GM19238 (cell line): ENCODE measurements at regions not wholly inside any gene's neighbourhood (a gene's known extent, or its start where the extent isn't known, plus 50 kb on each side); places are given as distances from the start of the nearest gene placed in this dataset.
"Not testable (repeated sequence)": the region's sequence is repeated elsewhere in the genome, so short reads cannot be mapped to it uniquely, and the experiment has no call there.

Experiments used
- DNase-seq: peaks from one replicate; pipeline ENCODE4 v3.0.0; 2011; ENCODE audit warnings: low spot score; ENCODE audit not compliant: insufficient read length

DNA sequence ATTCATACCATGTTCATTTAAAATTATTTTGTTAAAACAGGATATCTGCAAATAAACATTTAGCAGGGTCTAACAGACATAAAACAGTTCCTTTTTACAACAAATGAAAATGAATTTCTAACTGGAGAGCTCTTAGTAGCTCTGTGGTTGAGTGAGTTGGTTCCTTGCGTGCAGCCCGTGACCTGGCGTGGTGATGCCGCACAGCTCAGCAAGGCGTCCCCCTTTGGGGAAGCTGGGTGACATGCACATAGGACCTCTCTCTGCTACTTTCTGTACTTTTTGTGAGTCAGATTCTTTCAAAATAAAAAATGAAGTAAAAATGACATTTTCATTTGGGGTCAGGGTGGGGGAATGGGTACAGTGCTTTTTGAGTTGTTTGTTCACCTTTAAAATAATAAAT, 75.9 kb downstream of the NPIPB11 start:
- not testable (repeated sequence) for DNase-seq

DNA sequence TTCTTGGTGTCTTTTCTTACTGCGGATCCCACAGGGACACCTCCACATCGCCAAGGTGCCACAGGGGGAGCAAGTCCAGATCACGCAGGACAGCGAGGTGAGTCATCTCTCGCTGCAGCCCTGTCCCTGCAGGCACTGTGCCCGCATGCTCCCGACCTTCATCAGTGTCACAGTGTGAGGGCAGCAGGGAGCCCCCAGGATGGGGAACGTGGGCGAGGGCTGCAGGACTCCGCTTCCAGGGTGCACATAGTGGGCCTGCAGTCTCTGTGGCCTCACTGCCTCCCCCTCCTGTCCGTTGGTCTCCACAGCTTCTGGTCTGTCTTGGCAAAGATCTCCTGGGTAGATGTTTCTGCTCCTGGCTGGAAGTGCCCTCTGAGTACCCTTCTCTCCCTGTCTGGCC, 78.0 kb downstream of the NPIPB11 start:
- DNase-seq, result not testable (repeated sequence)

DNA sequence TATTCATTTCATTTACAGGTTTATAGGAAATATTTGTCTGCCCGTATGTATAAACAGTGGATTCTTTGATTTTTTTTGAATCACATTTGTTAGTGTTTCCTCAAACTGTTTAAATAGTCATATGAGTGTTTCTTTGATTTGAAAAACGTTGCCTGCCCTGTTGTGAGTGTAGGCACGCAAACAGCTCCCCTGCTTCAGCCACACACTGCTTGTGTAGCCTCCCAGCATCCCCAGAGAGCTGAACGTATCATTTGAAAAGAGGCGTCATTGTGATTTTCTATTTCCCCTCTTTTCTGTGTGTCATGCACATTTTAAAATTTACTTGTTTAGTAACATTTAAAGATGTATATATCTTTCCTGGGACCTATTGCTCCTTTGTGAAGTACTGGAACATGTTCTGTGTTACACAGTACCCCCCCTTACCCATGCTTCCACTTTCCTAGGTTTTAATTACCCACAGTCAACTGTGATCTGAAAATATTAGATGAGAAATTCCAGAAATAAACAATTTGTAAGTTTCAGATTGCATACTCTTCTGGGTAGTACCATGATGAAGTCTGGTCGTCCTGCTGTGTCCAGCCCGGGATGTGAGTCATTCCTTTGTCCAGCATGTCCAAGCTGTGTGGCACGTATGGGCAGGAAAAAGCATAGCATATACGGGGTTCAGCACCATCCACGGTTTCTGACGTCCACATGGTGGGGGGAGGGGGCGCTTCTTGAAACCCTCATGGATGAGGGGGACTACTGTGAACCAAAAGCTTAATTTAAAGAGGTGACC, 78.7 kb downstream of the NPIPB11 start:
- not testable (repeated sequence) for DNase-seq

DNA sequence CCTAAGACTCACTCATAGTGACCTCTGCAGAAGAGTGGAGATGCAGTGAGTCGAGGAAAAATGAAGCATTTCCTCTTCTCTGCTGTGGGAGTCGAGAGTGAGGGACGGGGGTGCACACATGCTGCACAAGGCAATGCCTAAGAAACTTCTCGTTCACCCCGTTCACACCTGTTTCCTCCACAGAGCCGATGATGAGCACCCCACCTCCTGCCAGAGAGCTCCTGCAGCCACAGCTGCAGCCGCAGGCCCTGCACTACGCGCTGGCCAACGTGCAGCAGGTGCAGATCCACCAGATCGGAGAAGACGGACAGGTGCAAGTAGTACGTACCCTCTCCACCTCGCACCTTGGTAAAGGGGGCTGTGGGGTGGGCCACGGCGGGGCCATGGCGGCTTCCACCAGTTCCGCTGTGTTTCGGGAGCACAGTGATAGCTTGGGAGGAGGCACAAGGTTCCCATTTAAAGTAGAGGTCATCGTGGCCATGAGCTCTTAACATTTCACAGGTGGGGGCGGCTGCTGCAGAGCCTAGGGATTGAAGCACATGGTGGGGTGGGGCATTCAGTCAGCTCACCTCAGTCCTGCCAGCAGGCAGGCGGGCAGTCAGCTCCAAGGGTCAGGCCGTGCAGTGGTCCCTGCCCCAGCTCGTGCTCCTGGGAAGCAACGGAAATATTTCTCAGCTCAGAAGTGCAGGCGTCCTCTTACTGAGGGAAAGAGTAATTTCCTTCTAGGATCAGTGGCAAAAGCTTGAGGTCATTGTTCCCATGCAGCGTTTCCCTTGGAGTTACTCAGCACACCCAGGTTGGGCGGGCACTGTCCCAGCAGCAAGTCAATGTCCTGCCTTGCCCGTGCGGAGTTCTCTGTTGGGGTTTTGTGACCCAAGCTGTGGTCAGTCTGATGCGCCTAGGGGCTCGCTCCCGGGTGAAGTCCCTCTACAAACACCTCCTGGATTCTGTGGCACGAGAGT, 80.1 kb downstream of the NPIPB11 start:
- not testable (repeated sequence) for DNase-seq

GRCh38 chr16:29323725-29324124, 82.8 kb downstream of the NPIPB11 start:
- DNase-seq, result not testable (repeated sequence)

DNA sequence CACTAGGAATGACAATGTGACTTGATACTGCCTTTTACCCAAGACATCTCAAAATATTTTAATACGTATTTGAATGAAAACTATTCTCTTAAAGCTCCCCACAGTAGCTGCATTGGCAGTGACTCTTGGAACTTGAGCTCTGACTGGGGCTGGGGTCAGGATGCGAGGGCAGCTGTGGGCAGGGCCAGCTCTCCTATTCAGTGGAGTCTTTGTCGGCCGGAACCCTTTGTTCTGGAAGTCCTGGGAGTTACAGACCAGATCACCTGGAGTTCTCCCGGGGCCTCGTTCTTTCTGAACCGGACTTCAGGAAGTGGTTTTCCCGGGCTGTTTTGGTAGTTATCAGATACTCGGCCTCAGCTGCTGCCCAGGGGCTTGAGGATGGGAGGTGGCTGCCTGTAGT, 84.9 kb downstream of the NPIPB11 start:
- DNase-seq, result no peak

GRCh38 chr16:29321000-29321393, 85.5 kb downstream of the NPIPB11 start:
- DNase-seq, result no peak

DNA sequence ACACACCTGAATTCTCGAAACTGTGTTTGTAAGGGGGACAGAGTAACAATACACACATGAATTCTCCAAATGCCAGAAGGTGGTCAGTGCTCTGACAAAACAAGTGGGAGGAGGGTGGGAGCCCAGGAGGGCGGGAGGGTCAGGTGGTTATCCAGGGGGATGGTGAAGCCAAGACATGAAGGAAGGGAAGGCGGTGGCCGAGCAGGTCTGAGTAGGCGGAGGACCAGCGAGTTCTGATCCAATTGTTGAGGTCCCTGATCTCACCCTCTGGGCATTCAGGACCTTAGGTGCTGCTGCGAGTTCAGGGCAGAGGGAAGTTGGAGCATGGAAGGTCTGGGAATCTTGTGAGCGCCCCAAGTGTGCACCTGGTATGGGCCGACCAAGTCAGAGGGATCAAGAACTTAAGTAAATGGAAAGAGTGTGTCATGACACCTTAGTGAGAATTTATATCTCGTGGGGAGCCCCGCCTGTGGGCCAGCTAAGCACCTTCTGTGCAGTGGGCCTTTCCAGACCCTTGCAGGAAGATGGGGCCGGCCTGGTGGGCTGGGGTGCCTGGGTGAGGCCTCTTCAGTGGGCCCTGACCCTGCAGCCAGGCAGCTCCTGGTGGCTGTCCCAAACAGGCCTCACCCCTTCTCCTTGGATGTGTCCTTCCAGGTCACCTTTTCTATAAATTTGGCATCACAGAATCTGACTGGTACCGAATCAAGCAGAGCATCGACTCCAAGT, 86.1 kb downstream of the NPIPB11 start:
- no peak for DNase-seq

DNA sequence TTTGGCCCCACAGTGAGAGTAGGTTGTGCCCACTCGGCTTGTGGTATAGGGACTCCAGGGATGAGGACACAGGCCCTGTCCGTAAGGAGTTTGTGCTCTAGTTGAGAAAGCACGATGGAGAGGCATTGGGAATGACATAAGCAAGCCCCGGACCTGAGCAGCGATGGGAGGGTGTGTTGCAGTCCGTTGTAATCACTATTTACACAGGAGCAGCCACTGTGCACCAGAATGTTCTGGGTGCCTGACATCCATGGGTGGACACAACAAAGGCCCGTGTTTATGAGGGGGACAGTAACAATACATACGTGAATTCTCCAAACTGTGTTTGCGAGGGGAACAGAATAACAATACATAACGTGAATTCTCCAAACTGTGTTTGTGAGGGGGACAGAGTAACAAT, 86.8 kb downstream of the NPIPB11 start:
- DNase-seq, result no peak

DNA sequence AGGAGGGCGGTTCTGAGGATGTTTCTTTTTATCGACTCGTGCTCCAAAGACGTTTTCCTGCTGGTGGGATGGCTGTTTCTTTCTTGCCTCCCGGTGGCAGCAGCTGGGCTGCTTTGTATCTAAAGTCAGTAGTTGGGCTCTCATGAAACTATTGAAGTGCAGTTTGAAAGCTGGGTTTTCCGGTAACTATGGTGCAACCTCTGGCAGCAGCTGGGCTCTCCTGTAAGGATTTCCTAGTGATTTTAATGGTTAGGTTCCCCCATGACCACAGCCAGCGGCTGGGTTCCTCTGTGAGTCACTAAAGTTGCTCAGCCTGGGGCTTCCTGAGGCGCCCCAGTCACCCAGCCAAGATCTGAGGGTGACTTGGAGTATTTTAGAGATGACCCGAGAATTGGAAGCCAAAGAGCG, 87.9 kb downstream of the NPIPB11 start:
- DNase-seq, result not testable (repeated sequence)

- DNase-seq, result no peak
Measured at GRCh38 chr16:29318037-29318436, 88.5 kb downstream of the NPIPB11 start.

DNA sequence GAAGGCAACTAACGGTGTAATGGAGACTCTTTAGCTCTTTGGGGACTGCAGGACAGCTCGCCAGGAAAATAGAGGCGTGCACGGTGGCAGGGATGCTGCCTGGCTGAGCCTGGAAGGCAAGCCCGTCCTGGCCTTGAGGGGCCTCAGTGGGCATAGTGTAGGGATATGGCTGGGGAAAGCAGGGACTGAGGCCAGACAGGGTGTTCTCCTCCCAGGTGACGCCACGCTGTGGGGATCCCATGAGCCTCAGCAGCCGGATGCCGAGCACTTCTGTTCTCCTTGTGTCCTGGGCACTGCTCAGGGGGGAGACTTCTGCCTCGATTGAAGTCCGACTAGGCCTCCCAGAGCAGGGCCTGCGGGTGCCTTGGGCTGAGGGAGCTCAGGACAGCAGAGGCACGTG, 89.2 kb downstream of the NPIPB11 start:
- DNase-seq, result no peak

DNA sequence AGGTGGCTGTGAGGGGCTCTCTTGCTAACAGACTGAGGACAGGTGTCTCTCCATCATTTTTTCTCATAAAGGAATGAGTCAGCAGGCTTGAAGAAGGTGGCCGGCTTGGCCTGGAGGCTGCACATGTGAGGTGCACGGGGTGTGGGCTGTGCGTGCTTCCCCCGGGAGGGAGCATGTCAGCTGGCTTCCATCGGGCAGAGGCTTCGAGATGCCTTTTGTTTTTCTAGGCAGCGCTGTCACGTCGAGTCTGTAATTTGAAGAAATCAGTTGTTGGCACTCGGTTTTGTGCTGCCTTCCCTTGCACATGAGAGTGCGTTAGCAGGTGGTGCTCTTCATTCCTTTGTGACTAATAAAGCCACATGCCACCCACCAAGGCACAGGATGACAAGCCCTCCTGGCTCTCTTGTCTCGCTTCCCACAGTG, 89.7 kb downstream of the NPIPB11 start:
- DNase-seq, result no peak

DNA sequence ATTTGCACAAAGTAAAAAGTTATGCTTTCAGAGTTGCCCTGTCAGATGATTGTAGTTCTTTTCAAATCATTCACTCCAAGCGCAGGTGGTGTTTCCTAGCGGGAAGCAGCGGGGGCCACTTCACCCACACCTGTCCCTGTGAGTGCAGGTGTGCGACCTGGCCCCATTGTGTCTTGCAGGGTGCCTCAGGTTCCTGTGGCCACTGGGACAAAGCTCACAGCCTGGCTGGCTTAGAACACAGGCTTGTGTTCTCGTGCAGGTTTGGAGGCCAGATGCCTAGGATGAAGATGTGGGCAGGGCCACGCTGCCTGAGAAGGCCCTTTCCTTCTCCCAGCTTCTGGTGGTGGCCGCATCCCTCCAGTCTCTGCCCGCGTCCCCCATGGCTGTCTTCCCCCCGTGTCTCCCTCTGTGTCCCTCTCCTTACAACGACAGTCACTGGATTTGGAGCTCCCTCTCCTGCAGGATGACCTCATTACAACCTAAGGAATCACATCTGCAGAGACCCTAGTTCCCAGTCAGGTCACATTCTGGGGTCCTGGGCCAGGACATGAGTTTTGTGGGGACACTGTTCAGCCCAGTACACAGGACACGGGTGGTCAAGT, 90.5 kb downstream of the NPIPB11 start:
- DNase-seq, result no peak

DNA sequence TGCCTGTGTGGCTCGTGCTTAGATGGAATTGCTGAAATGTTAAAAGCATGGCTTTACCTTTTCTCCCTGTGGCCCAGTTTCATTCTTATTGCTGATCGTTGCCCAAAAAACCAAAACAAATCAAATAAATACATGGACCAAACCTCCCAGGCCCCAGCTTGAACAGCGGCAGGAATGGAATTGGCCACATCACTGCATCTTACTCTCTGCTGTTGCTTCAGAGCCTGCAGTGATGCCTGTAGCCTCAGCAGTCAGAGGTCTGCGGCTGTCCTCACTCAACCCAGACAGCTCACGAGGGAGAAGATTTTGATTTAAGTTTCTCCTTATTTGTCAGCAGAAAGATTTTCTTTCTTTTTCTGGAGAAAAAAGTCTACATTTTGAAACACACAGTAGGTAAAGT, 91.5 kb downstream of the NPIPB11 start:
- no peak for DNase-seq

DNA sequence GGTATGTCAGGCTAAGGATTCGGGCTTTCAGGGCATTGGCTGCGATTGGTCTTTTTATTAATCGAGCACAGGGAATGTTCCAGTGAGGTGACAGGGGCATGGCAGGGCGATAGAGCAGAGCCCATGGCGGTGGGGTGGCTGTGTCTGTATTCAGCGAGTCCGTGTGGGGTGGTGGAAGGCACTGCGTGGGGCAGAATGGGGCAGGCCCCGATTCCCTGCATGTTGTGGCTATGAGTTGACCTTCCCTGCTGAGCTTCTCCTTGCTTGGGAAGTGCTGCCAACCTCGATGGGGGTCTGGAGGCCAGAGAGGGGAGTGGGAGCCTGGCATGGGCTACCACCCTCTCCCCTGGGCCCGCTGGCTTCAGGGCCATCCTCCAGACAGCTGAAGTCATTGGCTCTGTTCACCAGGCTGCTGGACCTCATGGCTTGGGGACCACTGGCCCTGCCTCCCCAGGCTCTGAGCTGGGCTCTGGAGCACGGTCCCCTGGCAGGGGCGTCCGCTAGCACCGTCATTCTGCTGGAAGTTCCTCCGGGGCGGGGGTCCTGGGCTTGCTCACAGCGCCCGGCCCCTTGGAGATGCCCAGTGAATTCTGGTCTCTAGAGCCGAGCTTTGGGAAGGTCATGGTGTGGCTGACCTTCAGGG, 92.1 kb downstream of the NPIPB11 start:
- no peak for DNase-seq

GRCh38 chr16:29313559-29314048, 92.9 kb downstream of the NPIPB11 start:
- DNase-seq, result no peak

- no peak for DNase-seq
Measured at GRCh38 chr16:29312835-29313558, 93.5 kb downstream of the NPIPB11 start.

- DNase-seq, result not testable (repeated sequence)
Measured at GRCh38 chr16:29312345-29312675, 94.2 kb downstream of the NPIPB11 start.
